GM12878 (cell line): ENCODE measurements at regions not wholly inside any gene's neighbourhood (a gene's known extent, or its start where the extent isn't known, plus 50 kb on each side); places are given as distances from the start of the nearest gene placed in this dataset.

ENCODE experiments used
- ATAC-seq: fragments of 200-7000 bp; cut with Tn5 transposase; 3 replicates; pipeline ENCODE4 v1.9.1; 2020; ENCODE audit warnings: mild to moderate bottlenecking, moderate library complexity
- BruUV-seq: library from RNA; stranded (reverse); fragments of 400-500 nt; replicated peaks from 2 replicates; lab custom pipeline; 2021; lab: Mats Ljungman, UMichigan
- CTCF ChIA-PET: fragments of 300-600 bp; sonication (Branson Sonifier 250); formaldehyde crosslinking; extraction: SDS; loops from one replicate; lab custom pipeline; 2021; ENCODE audit warnings: inconsistent platforms; lab: Yijun Ruan, JAX
- POLR2A ChIA-PET: fragments of 350-600 bp; formaldehyde crosslinking; extraction: SDS; loops from one replicate; lab custom pipeline; 2021; ENCODE audit warnings: inconsistent platforms; lab: Charles Lee
- RAD21 ChIA-PET: fragments of 300-600 bp; sonication (Branson Sonifier 250); formaldehyde crosslinking; loops from one replicate; lab custom pipeline; 2023; ENCODE audit warnings: antibody characterized with exemption; ENCODE audit not compliant: unreplicated experiment; lab: Charles Lee
- SMC1A ChIA-PET: fragments of 300-600 bp; sonication (Branson Sonifier 250); formaldehyde crosslinking; loops from one replicate; lab custom pipeline; 2023; ENCODE audit not compliant: unreplicated experiment, uncharacterized antibody; lab: Charles Lee
- DNase-seq: peaks from one replicate; pipeline ENCODE4 v3.0.0-alpha.2; 2011; ENCODE audit warnings: low read depth, low spot score
- FAIRE-seq: peaks from 3 replicates; lab custom pipeline; 2011; peaks lifted over from hg19 to GRCh38; lab: Jason Lieb, UNC
- H2AFZ ChIP-seq: 2 replicates; pipeline ENCODE4 v1.6.0; 2011; ENCODE audit warnings: low read depth, low read length, control low read depth; ENCODE audit not compliant: control insufficient read depth
- H3K27ac ChIP-seq: 2 replicates; pipeline ENCODE4 v1.5.1; 2011; ENCODE audit warnings: control low read depth; ENCODE audit not compliant: control insufficient read depth, insufficient read depth
- H3K27me3 ChIP-seq, 2 experiments: replicated peaks in 1 of 2; 2 replicates each; pipeline versions ENCODE4 v1.6.0 to v1.6.1; 2011; ENCODE audit warnings: low read length in 1 of 2; ENCODE audit not compliant: control insufficient read depth in 2 of 2, insufficient read depth in 2 of 2
- H3K36me3 ChIP-seq, 2 experiments: 2 replicates each; pipeline ENCODE4 v1.5.1; 2011; ENCODE audit warnings: low read length in 1 of 2; ENCODE audit not compliant: control insufficient read depth in 2 of 2, insufficient read depth in 2 of 2
- H3K4me1 ChIP-seq: 2 replicates; pipeline ENCODE4 v1.6.1; 2011; ENCODE audit warnings: mild to moderate bottlenecking, low read length, moderate library complexity, mixed read lengths; ENCODE audit not compliant: control insufficient read depth, insufficient read depth
- H3K4me2 ChIP-seq: 2 replicates; pipeline ENCODE4 v1.6.0; 2011; ENCODE audit warnings: control low read depth; ENCODE audit not compliant: control insufficient read depth, insufficient read depth
- H3K4me3 ChIP-seq: fragments of 200-600 bp; sonication (generic); 2 replicates; pipeline ENCODE4 v1.5.1; 2016
- H3K79me2 ChIP-seq: 2 replicates; pipeline ENCODE4 v1.6.0; 2011; ENCODE audit warnings: low read length; ENCODE audit not compliant: control insufficient read depth, insufficient read depth
- H3K9ac ChIP-seq: 2 replicates; pipeline ENCODE4 v1.8.0; 2011; ENCODE audit warnings: low read length, control low read depth, mixed read lengths; ENCODE audit not compliant: control insufficient read depth, insufficient read depth
- H3K9me3 ChIP-seq: replicated peaks from 3 replicates; pipeline ENCODE4 v1.5.1; 2011; ENCODE audit warnings: mild to moderate bottlenecking, low read length; ENCODE audit not compliant: control insufficient read depth, insufficient read depth
- H4K20me1 ChIP-seq: 2 replicates; pipeline ENCODE4 v1.6.0; 2011; ENCODE audit not compliant: control insufficient read depth, insufficient read depth
- BCL11A ChIP-seq: IDR thresholded peaks from 2 replicates; pipeline ENCODE4 v1.6.1; 2011; ENCODE audit warnings: low read depth, low read length
- BCL3 ChIP-seq: IDR thresholded peaks from 2 replicates; pipeline ENCODE4 v1.6.1; 2011; ENCODE audit warnings: borderline replicate concordance, low read depth, mild to moderate bottlenecking, moderate library complexity, low read length; ENCODE audit not compliant: insufficient read depth, poor library complexity, severe bottlenecking
- CBFB ChIP-seq: IDR thresholded peaks from 2 replicates; pipeline ENCODE4 v1.6.1; 2016; ENCODE audit warnings: antibody characterized with exemption, low read depth
- CBX3 ChIP-seq: fragments of 200-600 bp; sonication (generic); IDR thresholded peaks from 2 replicates; pipeline ENCODE4 v1.6.1; 2016; ENCODE audit warnings: low read depth, borderline replicate concordance
- CREB1 ChIP-seq: IDR thresholded peaks from 2 replicates; pipeline ENCODE4 v1.6.1; 2012; ENCODE audit warnings: low read depth, mild to moderate bottlenecking, inconsistent platforms
- NFIC ChIP-seq: IDR thresholded peaks from 2 replicates; pipeline ENCODE4 v1.6.1; 2012; ENCODE audit warnings: low read depth, mild to moderate bottlenecking, inconsistent platforms, low read length, moderate library complexity
- POLR2A ChIP-seq: IDR thresholded peaks from 2 replicates; pipeline ENCODE4 v1.6.1; 2011; ENCODE audit warnings: low read depth, mild to moderate bottlenecking, low read length
- SMAD5 ChIP-seq: IDR thresholded peaks from 2 replicates; pipeline ENCODE4 v1.6.1; 2016; ENCODE audit warnings: antibody characterized with exemption, low read depth
- SMC3 ChIP-seq: IDR thresholded peaks from 2 replicates; pipeline ENCODE4 v1.6.1; 2011; ENCODE audit warnings: low read length, improper control_type of control experiment, borderline replicate concordance
- WRNIP1 ChIP-seq: IDR thresholded peaks from 2 replicates; pipeline ENCODE4 v1.6.1; 2011; ENCODE audit warnings: low read depth, low read length, improper control_type of control experiment, borderline replicate concordance
- ZNF217 ChIP-seq: fragments of 450-650 bp; IDR thresholded peaks from 2 replicates; pipeline ENCODE4 v1.6.1; 2017; ENCODE audit warnings: antibody characterized with exemption, mild to moderate bottlenecking
- ZNF24 ChIP-seq: fragments of 450-650 bp; IDR thresholded peaks from 2 replicates; pipeline ENCODE4 v1.6.1; 2017; ENCODE audit warnings: antibody characterized with exemption, mild to moderate bottlenecking
- ZNF592 ChIP-seq: fragments of 450-650 bp; IDR thresholded peaks from 2 replicates; pipeline ENCODE4 v1.6.1; 2017; ENCODE audit warnings: mild to moderate bottlenecking, moderate library complexity
- WGBS: methylation state at CpG from one replicate; pipeline ENCODE4 v1.1.6; 2016; ENCODE audit warnings: low lambda C conversion rate; ENCODE audit not compliant: insufficient replicate concordance, insufficient coverage; ENCODE audit errors: missing lambda C conversion rate; 5-methylcytosine and 5-hydroxymethylcytosine counted together
- in situ Hi-C: fragments of 300-500 bp; cut with MboI; formaldehyde crosslinking; loops from 9 replicates; pipeline ENCODE4 v1.14.3; 2018; ENCODE audit warnings: mixed read lengths
- intact Hi-C: fragments of 100-400 bp; cut with micrococcal nuclease; formaldehyde crosslinking; loops from one replicate; pipeline ENCODE4 v1.14.2; 2022; ENCODE audit not compliant: unreplicated experiment

DNA sequence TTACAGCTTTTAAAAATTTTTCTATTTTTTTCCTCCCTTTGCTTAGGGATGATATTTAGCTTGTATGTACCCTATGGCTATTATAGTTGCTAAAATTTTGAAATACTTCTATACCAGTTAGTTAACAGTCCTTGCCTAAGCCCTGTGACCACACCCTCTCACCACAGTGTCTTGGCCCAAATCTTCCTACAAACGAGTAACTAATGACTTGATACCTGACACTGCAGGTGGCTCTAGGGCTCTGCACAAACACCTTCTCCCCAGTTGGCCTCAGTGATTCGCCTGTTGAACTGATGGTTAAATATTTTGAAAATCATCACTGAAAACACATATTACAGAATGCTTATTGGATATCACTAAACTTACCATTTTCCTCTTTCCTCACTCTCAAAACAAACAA, 449.6 kb upstream of the CHD1 start:
- TF ChIP-seq BCL3 (no peak), BCL11A (no peak), NFIC (no peak), WRNIP1 (no peak), ZNF217 (no peak)
- ChIA-PET SMC1A (no interaction called here), RAD21 (no interaction called here), POLR2A (no interaction called here), CTCF (no interaction called here)
- H3K4me1 ChIP-seq = no peaks in the 10 kb centered on the region
- no peak for DNase-seq
- H3K4me2 ChIP-seq = no peak overlapping the region
- no peak overlapping the region for H3K4me3 ChIP-seq
- H4K20me1 ChIP-seq = no peaks in the 10 kb centered on the region
- H3K9me3 ChIP-seq = no peaks in the 10 kb centered on the region
- no peaks in the 10 kb centered on the region for H3K36me3 ChIP-seq
- no peak overlapping the region for H3K9ac ChIP-seq
- no peaks in the 10 kb centered on the region for H3K27me3 ChIP-seq
- WGBS = 0% methylated on average over 2 of the region's 2 CpGs
- no TSS peak for BruUV-seq
- H3K27ac ChIP-seq = no peak overlapping the region
- no peak overlapping the region for H2AFZ ChIP-seq
- in situ Hi-C loops (no loop called here), intact Hi-C loops (no loop called here)
- FAIRE-seq = no peak
- H3K79me2 ChIP-seq = no peaks in the 10 kb centered on the region
- ATAC-seq = no peak

- Histone ChIP-seq H3K9ac (no peak overlapping the region), H2AFZ (no peak overlapping the region), H3K27me3 (no peaks in the 10 kb centered on the region), H3K9me3 (no peaks in the 10 kb centered on the region), H3K36me3 (no peaks in the 10 kb centered on the region), H3K4me1 (no peaks in the 10 kb centered on the region), H3K79me2 (no peaks in the 10 kb centered on the region), H3K4me2 (no peak overlapping the region), H3K4me3 (no peak overlapping the region), H3K27ac (no peak overlapping the region), H4K20me1 (no peaks in the 10 kb centered on the region)
- ATAC-seq (no peak), DNase-seq (no peak), FAIRE-seq (no peak)
- BruUV-seq = no TSS peak
- ChIA-PET CTCF (interaction anchor here (1.3 kb wide), 1 partner anchor 22 kb away, joined by 3 read pairs; no protein-coding TSS in a partner anchor), RAD21 (no interaction called here), SMC1A (no interaction called here), POLR2A (no interaction called here)
- in situ Hi-C loops = no loop called here
- TF ChIP-seq ZNF24 (no peak), SMAD5 (no peak), ZNF592 (no peak), POLR2A (no peak), CBFB (no peak), SMC3 (no peak), CREB1 (no peak), CBX3 (no peak)
- intact Hi-C loops = no loop called here
- 0% methylated on average over 3 of the region's 3 CpGs for WGBS
Observed at GRCh38 chr5:99369797-99370593, 441.2 kb upstream of the CHD1 start.
